Transverse colon (tissue), 3 donors: ENCODE measurements at regions not wholly inside any gene's neighbourhood (a gene's known extent, or its start where the extent isn't known, plus 50 kb on each side); places are given as distances from the start of the nearest gene placed in this dataset.

Experiments used
- POLR2A ChIP-seq: fragments of 450-650 bp; IDR thresholded peaks from one replicate; pipeline ENCODE4 v1.6.1; 2016; ENCODE audit warnings: antibody characterized with exemption, mild to moderate bottlenecking, moderate library complexity
- POLR2AphosphoS5 ChIP-seq, 3 donors: sonication (generic); formaldehyde crosslinking; IDR thresholded peaks; one replicate each; pipeline ENCODE4 v1.6.1; 2016; ENCODE audit warnings: antibody characterized with exemption in 3 of 3

- TF ChIP-seq POLR2A (no peak), POLR2AphosphoS5 (IDR thresholded peaks at IDR 0.05) (no peak)
Observed at GRCh38 chr5:44949687-44950086, 140.9 kb downstream of the MRPS30 start.
